ENCODE measurements at regions not wholly inside any gene's neighbourhood (a gene's known extent, or its start where the extent isn't known, plus 50 kb on each side); places are given as distances from the start of the nearest gene placed in this dataset.

DNA sequence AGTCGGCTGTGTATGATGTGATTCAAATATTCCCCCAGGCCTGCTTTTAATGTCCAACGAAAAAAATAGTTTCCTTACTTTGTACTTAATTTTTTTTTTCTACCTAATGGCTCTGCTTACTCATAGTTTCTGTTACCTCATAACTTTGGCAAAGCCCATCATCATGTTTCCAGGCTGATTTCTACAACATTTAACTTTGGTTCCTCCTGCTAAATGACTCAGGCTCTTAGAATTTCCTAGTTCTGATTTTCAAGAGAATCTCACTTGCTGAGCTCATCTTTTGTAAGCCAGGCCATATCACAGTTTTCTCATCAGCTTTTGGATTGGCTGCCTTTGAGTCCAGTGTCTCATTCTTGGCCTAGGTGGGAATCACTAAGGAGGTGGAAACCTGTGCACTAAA lies 323.1 kb downstream of the HDGFL1 start:
- TF ChIP-seq, protein P1, sequence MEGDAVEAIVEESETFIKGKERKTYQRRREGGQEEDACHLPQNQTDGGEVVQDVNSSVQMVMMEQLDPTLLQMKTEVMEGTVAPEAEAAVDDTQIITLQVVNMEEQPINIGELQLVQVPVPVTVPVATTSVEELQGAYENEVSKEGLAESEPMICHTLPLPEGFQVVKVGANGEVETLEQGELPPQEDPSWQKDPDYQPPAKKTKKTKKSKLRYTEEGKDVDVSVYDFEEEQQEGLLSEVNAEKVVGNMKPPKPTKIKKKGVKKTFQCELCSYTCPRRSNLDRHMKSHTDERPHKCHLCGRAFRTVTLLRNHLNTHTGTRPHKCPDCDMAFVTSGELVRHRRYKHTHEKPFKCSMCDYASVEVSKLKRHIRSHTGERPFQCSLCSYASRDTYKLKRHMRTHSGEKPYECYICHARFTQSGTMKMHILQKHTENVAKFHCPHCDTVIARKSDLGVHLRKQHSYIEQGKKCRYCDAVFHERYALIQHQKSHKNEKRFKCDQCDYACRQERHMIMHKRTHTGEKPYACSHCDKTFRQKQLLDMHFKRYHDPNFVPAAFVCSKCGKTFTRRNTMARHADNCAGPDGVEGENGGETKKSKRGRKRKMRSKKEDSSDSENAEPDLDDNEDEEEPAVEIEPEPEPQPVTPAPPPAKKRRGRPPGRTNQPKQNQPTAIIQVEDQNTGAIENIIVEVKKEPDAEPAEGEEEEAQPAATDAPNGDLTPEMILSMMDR (IDR thresholded peaks at IDR 0.05), result no peak
- peak in 1 of 2 donors; percentile 78 for TF ChIP-seq EP300 (IDR thresholded peaks at IDR 0.05)

Data from tibial nerve (tissue), 4 donors.